GM12878 (cell line): ENCODE measurements at regions not wholly inside any gene's neighbourhood (a gene's known extent, or its start where the extent isn't known, plus 50 kb on each side); places are given as distances from the start of the nearest gene placed in this dataset.

Experiments
- CTCF ChIP-seq, 3 experiments: IDR thresholded peaks in 2 of 3; conservative IDR thresholded peaks in 1 of 3; 2 replicates each; pipeline ENCODE4 v1.5.1; 2011; ENCODE audit warnings: low read depth in 3 of 3, low read length in 3 of 3, mild to moderate bottlenecking in 3 of 3, control low read depth in 2 of 3, moderate library complexity in 2 of 3, inconsistent platforms in 1 of 3, mixed read lengths in 1 of 3; ENCODE audit not compliant: control insufficient read depth in 2 of 3, insufficient read depth in 1 of 3; ENCODE audit errors: extremely low read depth in 1 of 3
- RFX5 ChIP-seq: IDR thresholded peaks from 2 replicates; pipeline ENCODE4 v1.6.1; 2011; ENCODE audit warnings: low read depth, low read length, improper control_type of control experiment
- ZZZ3 ChIP-seq: IDR thresholded peaks from 2 replicates; pipeline ENCODE4 v1.6.1; 2011; ENCODE audit warnings: low read depth; ENCODE audit not compliant: control insufficient read depth, insufficient read length

GRCh38 chr6:5937936-5938706 is 68.6 kb downstream of the NRN1 start:
- TF ChIP-seq ZZZ3 (no peak), RFX5 (no peak), CTCF (IDR thresholded peaks at IDR 0.05 in 2 of 3, conservative IDR thresholded peaks at IDR 0.05 in 1 of 3; ENCODE audit: control insufficient read depth in 2 of 3, extremely low read depth in 1 of 3, insufficient read depth in 1 of 3, low read depth in 3 of 3, low read length in 3 of 3) (no peak)
